ENCODE measurements at regions not wholly inside any gene's neighbourhood (a gene's known extent, or its start where the extent isn't known, plus 50 kb on each side); places are given as distances from the start of the nearest gene placed in this dataset.

DNA sequence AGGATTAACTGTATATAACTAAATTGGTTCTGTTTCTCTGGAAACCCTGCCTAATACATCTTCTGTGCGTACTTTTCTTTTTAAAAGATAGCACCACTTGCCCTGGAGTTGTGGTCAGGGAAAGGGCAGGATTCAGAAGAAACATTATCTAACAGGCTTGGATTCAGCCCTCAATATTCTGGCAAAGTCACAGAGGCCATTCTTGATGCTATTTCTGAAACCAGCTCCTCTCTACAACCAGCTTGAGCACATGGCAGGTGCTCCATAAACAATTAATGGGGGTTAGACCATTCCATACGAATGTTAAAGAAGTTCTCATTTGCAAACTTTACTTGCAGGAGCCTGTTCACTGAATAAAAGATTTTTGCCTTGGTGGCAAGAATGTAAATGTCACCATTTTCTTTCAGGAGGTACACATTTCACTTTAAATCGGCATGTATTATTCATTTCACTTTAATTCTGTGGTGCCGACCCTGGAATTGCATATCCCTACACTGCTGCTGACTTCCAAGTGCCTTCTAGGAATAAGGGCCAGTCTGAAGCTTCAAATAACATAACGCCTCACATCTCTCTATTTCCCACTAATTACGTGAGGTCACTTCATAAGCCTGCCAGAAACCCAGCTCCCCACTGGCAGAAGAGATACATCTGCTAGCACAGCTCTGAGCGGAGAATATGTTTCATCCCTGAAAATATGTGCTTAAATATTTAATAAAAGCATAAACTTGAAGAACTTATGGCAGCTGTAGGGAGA lies 248.7 kb downstream of the ADGRG6 start:
- 34 to 54% (median 41%) methylated on average over 7 of the region's 7 CpGs for WGBS, 3 donors
- H3K27me3 ChIP-seq (ENCODE audit: insufficient read depth in 3 of 3, low read length in 2 of 3) = peaks cover 0 to 2% (median 0%) of the 10 kb centered on the region in 3 donors
- H3K4me3 ChIP-seq = no peak overlapping the region
- H3K27ac ChIP-seq = no peak overlapping the region
- H3K4me1 ChIP-seq = no peaks in the 10 kb centered on the region
- ATAC-seq = no peak
- H3K36me3 ChIP-seq (ENCODE audit: insufficient read depth in 1 of 2, low read depth in 1 of 2) = no peaks in the 10 kb centered on the region
- intact Hi-C loops (cut with DNase I) = no loop called here
- TF ChIP-seq, protein P1, sequence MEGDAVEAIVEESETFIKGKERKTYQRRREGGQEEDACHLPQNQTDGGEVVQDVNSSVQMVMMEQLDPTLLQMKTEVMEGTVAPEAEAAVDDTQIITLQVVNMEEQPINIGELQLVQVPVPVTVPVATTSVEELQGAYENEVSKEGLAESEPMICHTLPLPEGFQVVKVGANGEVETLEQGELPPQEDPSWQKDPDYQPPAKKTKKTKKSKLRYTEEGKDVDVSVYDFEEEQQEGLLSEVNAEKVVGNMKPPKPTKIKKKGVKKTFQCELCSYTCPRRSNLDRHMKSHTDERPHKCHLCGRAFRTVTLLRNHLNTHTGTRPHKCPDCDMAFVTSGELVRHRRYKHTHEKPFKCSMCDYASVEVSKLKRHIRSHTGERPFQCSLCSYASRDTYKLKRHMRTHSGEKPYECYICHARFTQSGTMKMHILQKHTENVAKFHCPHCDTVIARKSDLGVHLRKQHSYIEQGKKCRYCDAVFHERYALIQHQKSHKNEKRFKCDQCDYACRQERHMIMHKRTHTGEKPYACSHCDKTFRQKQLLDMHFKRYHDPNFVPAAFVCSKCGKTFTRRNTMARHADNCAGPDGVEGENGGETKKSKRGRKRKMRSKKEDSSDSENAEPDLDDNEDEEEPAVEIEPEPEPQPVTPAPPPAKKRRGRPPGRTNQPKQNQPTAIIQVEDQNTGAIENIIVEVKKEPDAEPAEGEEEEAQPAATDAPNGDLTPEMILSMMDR (IDR thresholded peaks at IDR 0.05) = no peak
- H3K9me3 ChIP-seq = no peaks in the 10 kb centered on the region
- no peak for DNase-seq

DNA sequence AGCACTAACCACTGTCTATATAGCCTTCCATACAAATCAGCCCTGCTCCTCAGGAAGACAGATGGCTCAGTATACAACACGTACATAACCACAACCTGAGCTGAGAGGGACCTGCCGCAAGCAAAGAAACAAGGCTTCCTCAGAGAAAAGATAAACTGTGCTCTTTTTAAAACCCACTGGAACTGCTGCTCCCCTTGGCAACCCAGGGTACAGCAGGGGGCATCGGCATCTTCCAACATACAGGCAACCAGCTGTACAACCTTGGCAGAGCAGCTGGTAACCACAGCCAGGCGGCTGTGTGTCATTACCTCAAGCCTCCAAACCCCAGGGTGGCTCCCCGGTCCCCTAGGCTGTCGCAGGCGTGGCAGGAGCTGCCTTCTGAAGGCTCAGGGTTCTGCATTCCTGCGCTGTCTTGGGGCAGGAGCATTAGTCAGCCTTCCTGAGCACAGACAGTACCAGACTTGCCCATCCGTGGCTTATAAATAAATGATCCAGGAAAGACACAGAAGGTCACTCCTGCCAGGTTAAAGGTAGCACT lies 249.5 kb downstream of the ADGRG6 start:
- Histone ChIP-seq H3K36me3 (ENCODE audit: insufficient read depth in 1 of 2, low read depth in 1 of 2) (no peaks in the 10 kb centered on the region), H3K4me1 (no peaks in the 10 kb centered on the region), H3K27ac (no peak overlapping the region), H3K27me3 (ENCODE audit: insufficient read depth in 3 of 3, low read length in 2 of 3) (peaks cover 0 to 2% (median 0%) of the 10 kb centered on the region in 3 donors), H3K9me3 (no peaks in the 10 kb centered on the region), H3K4me3 (no peak overlapping the region)
- DNase-seq (no peak), ATAC-seq (peak in 2 of 4 donors; percentile 27 to 28)
- TF ChIP-seq, protein P1 (IDR thresholded peaks at IDR 0.05) = no peak
- intact Hi-C loops (cut with DNase I) = no loop called here
- WGBS, 3 donors = 39 to 43% (median 41%) methylated on average over 9 of the region's 9 CpGs

DNA sequence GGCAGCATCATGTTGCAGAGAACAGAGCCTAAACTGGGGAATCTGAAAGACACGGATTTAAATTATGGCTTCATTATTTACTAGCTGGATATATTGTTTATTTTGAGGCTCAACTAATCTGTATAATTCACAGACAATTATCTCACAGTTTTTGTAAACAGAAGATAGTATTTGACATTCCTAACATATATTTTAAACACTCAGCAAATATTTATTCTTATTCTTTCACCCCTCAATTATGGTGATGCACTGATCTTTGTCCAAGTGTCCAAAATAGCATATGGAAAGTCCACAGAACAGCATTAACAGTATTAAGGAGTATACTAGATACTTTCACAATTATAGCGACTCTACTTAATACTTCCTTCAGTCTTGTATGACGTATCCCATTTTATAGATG lies 257.0 kb downstream of the ADGRG6 start:
- WGBS, 3 donors = 81 to 86% (median 86%) methylated on average over 3 of the region's 3 CpGs
- TF ChIP-seq, protein P1 (IDR thresholded peaks at IDR 0.05) = no peak
- intact Hi-C loops (cut with DNase I) = no loop called here
- no peaks in the 10 kb centered on the region for H3K4me1 ChIP-seq
- no peak for DNase-seq
- H3K4me3 ChIP-seq = no peak overlapping the region
- no peak overlapping the region for H3K27ac ChIP-seq
- no peak for ATAC-seq
- H3K9me3 ChIP-seq = no peaks in the 10 kb centered on the region
- H3K36me3 ChIP-seq (ENCODE audit: insufficient read depth in 1 of 2, low read depth in 1 of 2) = no peaks in the 10 kb centered on the region
- H3K27me3 ChIP-seq (ENCODE audit: insufficient read depth in 3 of 3, low read length in 2 of 3) = peaks cover 0 to 2% (median 0%) of the 10 kb centered on the region in 3 donors

DNA sequence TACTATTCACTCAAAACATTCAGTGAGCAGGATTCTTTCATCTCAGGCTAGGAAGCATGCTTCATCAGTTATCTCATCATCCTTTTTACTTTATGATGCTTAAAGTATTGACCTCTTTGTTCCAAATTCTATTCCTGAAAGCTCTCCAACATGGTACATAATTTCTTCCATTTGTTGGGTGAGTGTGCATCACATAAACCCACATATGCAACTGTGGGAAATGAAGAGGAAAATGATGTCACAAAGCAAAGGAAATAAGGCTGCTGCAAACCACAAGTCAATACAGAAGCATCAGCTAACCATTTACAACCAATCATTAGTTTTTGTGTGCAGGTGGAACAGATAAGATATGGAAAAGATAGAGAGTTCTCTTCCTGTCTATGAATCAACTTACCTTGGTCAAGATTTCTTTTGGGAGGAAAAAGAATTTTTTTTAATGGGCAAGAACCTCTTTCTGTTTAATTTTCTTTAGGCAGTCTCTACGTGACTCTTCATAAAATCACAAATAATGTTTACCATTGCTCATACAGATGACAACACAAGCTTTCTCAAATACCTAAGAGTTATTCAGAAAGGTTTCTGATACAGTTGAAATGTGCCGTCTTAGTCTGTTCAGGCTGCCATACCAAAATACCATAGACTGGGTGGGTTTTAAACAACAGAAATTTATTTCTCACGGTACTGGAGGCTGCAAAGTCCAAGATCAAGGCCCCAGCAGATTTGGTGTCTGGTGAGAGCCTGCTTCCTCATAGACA lies 259.9 kb downstream of the ADGRG6 start:
- TF ChIP-seq, protein P1 (IDR thresholded peaks at IDR 0.05) = no peak
- intact Hi-C loops (cut with DNase I) = no loop called here
- no peak overlapping the region for H3K4me3 ChIP-seq
- H3K4me1 ChIP-seq = no peaks in the 10 kb centered on the region
- H3K9me3 ChIP-seq = no peaks in the 10 kb centered on the region
- no peak for DNase-seq
- no peaks in the 10 kb centered on the region for H3K36me3 ChIP-seq (ENCODE audit: insufficient read depth in 1 of 2, low read depth in 1 of 2)
- no peak overlapping the region for H3K27ac ChIP-seq
- 84 to 92% (median 88%) methylated on average over 3 of the region's 3 CpGs for WGBS, 3 donors
- no peak for ATAC-seq
- H3K27me3 ChIP-seq (ENCODE audit: insufficient read depth in 3 of 3, low read length in 2 of 3) = peaks cover 0 to 2% (median 0%) of the 10 kb centered on the region in 3 donors

Measured in psoas muscle (tissue), 7 donors.